Fibroblast of mammary gland (primary cell): ENCODE measurements at regions not wholly inside any gene's neighbourhood (a gene's known extent, or its start where the extent isn't known, plus 50 kb on each side); places are given as distances from the start of the nearest gene placed in this dataset.

Source experiments
- DNase-seq: peaks from one replicate; pipeline ENCODE4 v3.0.0-alpha.2; 2010; ENCODE audit warnings: low read depth
- H3K4me3 ChIP-seq: 2 replicates; pipeline ENCODE4 v1.5.1; 2011; ENCODE audit warnings: low read depth, mild to moderate bottlenecking, low read length, moderate library complexity; ENCODE audit not compliant: control insufficient read depth
- TF ChIP-seq, protein P1 (sequence below): conservative IDR thresholded peaks from 2 replicates; pipeline ENCODE4 v1.5.1; 2011; ENCODE audit warnings: low read depth, low read length, inconsistent platforms; ENCODE audit not compliant: control insufficient read depth, insufficient read depth

DNA sequence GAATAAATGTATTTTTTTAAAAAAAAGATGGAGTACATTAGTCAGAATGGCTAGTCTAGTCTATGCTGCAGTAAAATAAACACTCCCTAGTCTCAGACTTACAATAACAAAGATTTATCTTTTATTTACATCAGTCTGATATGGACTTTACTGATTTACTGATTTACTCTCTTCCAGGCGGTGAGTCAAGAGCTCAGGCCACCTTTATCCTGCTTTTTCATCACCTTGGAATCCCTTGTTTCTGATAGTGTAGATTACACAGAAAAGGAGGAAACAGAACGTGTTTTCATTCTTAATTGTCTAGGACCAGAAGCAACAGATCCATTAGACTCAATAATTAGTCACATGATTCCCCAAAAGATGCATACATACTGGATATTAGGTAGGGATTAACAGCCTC lies 290.1 kb upstream of the TRPC7 start:
- DNase-seq: no peak
- H3K4me3 ChIP-seq: no peak overlapping the region
- TF ChIP-seq, protein P1, sequence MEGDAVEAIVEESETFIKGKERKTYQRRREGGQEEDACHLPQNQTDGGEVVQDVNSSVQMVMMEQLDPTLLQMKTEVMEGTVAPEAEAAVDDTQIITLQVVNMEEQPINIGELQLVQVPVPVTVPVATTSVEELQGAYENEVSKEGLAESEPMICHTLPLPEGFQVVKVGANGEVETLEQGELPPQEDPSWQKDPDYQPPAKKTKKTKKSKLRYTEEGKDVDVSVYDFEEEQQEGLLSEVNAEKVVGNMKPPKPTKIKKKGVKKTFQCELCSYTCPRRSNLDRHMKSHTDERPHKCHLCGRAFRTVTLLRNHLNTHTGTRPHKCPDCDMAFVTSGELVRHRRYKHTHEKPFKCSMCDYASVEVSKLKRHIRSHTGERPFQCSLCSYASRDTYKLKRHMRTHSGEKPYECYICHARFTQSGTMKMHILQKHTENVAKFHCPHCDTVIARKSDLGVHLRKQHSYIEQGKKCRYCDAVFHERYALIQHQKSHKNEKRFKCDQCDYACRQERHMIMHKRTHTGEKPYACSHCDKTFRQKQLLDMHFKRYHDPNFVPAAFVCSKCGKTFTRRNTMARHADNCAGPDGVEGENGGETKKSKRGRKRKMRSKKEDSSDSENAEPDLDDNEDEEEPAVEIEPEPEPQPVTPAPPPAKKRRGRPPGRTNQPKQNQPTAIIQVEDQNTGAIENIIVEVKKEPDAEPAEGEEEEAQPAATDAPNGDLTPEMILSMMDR: no peak

DNA sequence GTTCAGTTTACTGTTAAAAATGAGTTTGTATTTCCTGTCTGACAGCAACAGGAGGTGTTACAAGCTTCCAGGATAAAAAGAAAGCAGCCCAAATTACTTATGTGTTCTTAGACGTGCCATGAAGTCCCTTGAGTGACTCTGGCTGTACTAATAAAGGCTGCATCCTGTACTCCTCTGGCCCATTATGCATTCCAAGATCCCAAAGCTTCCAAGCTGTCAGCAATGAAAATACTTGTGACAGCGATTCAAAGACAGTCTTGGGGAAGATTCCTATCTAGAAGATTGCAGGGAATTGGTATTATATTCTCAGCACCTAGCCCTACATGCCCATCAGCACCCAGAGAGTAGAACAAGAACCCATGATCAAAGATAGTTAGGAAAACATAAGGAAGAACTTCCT lies 281.6 kb upstream of the TRPC7 start:
- no peak overlapping the region for H3K4me3 ChIP-seq
- DNase-seq: no peak
- TF ChIP-seq, protein P1: no peak

DNA sequence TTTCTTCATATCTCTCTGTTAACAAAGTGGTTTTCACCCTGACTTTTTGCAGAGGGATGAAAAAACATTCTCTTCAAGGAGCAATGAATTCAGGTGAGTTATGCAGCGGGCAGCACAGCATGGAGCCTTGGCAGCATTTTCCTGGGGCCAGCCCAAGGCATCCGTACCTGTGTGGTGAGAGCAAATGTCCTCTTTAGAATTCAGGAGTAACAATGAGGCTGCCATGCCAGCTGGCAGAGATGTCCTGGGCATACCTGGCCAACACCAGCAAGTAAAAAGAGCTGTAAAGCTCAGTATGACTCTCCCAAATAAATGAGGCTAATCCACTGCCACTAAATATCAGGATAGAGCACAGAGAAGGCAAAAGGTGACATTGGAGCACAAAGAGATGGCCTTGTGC lies 277.6 kb upstream of the TRPC7 start:
- TF ChIP-seq, protein P1: no peak
- DNase-seq: no peak
- H3K4me3 ChIP-seq: no peak overlapping the region

DNA sequence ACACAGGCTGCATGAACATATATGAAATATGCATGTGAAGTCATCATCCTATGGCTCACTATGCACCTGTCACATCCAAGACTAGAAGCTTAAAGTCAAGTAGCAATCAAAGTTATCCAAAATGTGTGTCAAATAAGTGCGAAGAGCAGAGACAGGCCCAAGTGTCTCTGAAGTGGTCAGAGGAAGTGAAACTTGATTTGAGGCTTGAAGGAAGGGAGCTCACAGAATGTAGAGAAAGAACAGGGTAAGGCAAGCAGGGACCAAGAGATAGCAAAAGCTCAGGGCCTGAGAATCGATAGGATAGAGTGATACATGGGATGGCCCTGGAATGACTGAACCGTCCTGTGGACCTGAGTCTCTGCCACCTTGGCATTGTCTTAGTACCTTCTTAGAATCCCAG lies 274.3 kb upstream of the TRPC7 start:
- TF ChIP-seq, protein P1: no peak
- no peak for DNase-seq
- H3K4me3 ChIP-seq: no peak overlapping the region

DNA sequence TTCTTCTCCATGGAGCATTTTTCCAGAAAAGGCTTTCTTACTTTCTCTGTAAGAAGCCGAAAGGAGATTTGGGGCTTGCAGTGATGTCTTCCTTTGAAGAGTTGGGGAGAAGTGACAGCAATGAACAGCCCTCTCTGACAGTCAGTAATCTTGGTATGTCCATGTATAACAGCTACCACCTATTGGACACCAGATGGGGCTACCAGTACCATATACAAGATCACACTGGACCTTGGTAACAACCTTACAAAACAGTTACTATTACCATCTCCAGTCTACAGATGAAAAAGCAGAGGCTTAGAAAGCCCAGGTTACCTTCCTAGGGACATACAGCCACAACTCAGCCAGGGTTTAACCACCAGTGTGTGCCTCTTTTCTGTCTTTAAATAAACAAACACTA lies 272.7 kb upstream of the TRPC7 start:
- no peak for DNase-seq
- TF ChIP-seq, protein P1: peak; percentile 1
- no peak overlapping the region for H3K4me3 ChIP-seq

DNA sequence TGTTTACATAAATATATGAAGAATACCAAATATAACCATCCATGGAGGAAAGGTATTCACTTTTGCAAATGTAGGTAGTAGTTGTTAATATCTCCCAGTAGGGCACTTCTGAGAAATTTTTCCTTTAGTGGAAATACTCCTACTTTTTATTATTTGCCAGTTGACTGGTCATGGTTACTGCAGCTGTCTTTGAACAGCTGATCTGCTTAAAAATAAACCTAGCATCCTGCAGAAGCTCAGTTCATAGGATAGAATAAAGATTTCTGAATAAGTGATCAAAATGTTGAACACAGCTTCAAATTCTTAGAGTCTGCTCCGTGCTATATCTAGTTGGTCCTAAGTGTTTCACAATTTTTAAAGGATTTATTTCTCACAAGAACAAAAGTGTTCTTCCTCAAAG lies 270.7 kb upstream of the TRPC7 start:
- TF ChIP-seq, protein P1: no peak

DNA sequence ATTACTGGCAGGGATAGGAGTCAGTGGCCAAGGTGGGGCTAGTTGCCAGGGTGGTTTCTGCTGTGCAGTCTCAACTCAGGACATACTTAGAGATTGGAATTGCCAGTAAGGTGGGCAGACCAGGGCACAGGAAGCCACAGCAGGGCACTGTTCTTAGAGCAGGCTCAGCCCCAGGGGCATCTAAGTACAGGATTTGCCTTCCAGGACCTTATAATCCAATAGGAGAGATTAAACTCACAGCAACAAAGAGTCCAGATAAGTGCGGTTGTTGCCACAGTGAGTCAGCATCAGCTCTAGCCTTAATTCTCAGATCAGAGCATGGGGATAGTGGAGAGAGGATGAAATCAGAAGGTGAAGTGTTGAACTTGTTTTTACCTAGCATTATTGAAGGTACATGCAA lies 265.8 kb upstream of the TRPC7 start:
- TF ChIP-seq, protein P1: no peak
- H3K4me3 ChIP-seq: no peak overlapping the region
- DNase-seq: no peak

More for the DNA sequence above, 270.7 kb upstream of the TRPC7 start:
- H3K4me3 ChIP-seq: no peak overlapping the region
- no peak for DNase-seq
